ENCODE measurements at regions not wholly inside any gene's neighbourhood (a gene's known extent, or its start where the extent isn't known, plus 50 kb on each side); places are given as distances from the start of the nearest gene placed in this dataset.

GRCh38 chr6:65935412-65935811 lies 228.4 kb upstream of the EYS start:
- H3K36me3 ChIP-seq (replicated peaks; ENCODE audit: insufficient read depth, low read length) = no peaks in the 10 kb centered on the region
- TF ChIP-seq CTCF (IDR thresholded peaks at IDR 0.05; ENCODE audit: low read length) (no peak), EZH2 (optimal IDR thresholded peaks at IDR 0.05; ENCODE audit: low read depth, low read length) (no peak), EZH2phosphoT487 (IDR thresholded peaks at IDR 0.05; ENCODE audit: low read length) (no peak)
- no peak overlapping the region for H3K9ac ChIP-seq (ENCODE audit: low read length)
- H3K4me3 ChIP-seq (ENCODE audit: low read length) = no peak overlapping the region
- H3K9me2 ChIP-seq (replicated peaks; ENCODE audit: insufficient read depth, low read length) = no peaks in the 10 kb centered on the region
- H4K20me1 ChIP-seq (ENCODE audit: insufficient read depth, low read length) = no peaks in the 10 kb centered on the region
- H3K4me2 ChIP-seq (ENCODE audit: low read depth, low read length) = no peak overlapping the region
- H2AFZ ChIP-seq (ENCODE audit: low read length) = no peak overlapping the region
- no peaks in the 10 kb centered on the region for H3K27me3 ChIP-seq (replicated peaks; ENCODE audit: insufficient read depth, low read length)
- H3K9me3 ChIP-seq (replicated peaks; ENCODE audit: insufficient read depth, low read length) = no peaks in the 10 kb centered on the region
- no peaks in the 10 kb centered on the region for H3K79me2 ChIP-seq (ENCODE audit: low read length)
- H3K4me1 ChIP-seq (ENCODE audit: low read length) = no peaks in the 10 kb centered on the region
- no peak overlapping the region for H3K27ac ChIP-seq (ENCODE audit: low read length)
- no peak for DNase-seq
- no peaks in the 10 kb centered on the region for H3F3A ChIP-seq (ENCODE audit: insufficient read depth, low read length)

DNA sequence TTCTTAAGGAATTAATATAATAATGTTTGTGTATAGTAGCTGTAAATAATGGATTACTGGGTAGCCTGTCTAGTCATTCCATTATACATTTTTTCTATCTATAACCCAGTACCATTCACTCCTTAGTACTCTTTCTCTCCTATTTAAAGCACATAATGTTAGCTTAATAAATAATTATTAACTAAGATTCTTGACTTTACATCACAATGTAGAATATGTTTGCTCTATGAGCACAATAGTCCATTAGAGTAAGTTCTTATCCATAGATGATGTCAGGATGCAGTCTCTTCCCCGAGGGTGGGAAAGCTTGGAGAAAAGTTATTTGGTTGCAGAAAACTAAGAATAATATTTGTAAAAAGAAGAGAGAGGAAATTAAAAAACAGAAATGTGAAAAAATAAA lies 226.4 kb upstream of the EYS start:
- Histone ChIP-seq H2AFZ (ENCODE audit: low read length) (no peak overlapping the region), H3K9ac (ENCODE audit: low read length) (no peak overlapping the region), H4K20me1 (ENCODE audit: insufficient read depth, low read length) (no peaks in the 10 kb centered on the region), H3K9me2 (replicated peaks; ENCODE audit: insufficient read depth, low read length) (no peaks in the 10 kb centered on the region), H3K79me2 (ENCODE audit: low read length) (no peaks in the 10 kb centered on the region), H3K4me3 (ENCODE audit: low read length) (no peak overlapping the region), H3F3A (ENCODE audit: insufficient read depth, low read length) (no peaks in the 10 kb centered on the region), H3K36me3 (replicated peaks; ENCODE audit: insufficient read depth, low read length) (no peaks in the 10 kb centered on the region), H3K4me1 (ENCODE audit: low read length) (no peaks in the 10 kb centered on the region), H3K4me2 (ENCODE audit: low read depth, low read length) (no peak overlapping the region), H3K27ac (ENCODE audit: low read length) (no peak overlapping the region), H3K27me3 (replicated peaks; ENCODE audit: insufficient read depth, low read length) (no peaks in the 10 kb centered on the region), H3K9me3 (replicated peaks; ENCODE audit: insufficient read depth, low read length) (no peaks in the 10 kb centered on the region)
- no peak for DNase-seq
- TF ChIP-seq EZH2 (optimal IDR thresholded peaks at IDR 0.05; ENCODE audit: low read depth, low read length) (no peak), CTCF (IDR thresholded peaks at IDR 0.05; ENCODE audit: low read length) (no peak), EZH2phosphoT487 (IDR thresholded peaks at IDR 0.05; ENCODE audit: low read length) (no peak)

DNA sequence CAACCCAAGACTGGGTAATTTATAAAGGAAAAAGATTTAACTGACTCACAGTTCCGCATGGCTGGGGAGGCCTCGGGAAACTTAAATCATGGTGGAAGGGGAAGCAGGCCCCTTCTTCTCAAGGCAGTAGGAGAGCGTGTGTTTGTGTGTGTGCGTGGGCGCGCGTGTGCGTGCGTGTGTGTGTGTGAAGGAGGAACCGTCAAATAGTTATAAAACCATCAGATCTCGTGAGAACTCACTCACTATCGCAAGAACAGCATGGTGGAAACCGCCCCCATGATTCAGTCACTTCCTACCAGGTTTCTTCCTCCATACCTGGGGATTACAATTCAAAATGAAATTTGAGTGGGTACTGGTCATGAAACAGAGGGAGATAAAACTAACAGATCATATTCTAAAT lies 220.1 kb upstream of the EYS start:
- Histone ChIP-seq H2AFZ (ENCODE audit: low read length) (no peak overlapping the region), H3K9me2 (replicated peaks; ENCODE audit: insufficient read depth, low read length) (no peaks in the 10 kb centered on the region), H3K36me3 (replicated peaks; ENCODE audit: insufficient read depth, low read length) (no peaks in the 10 kb centered on the region), H3K9me3 (replicated peaks; ENCODE audit: insufficient read depth, low read length) (no peaks in the 10 kb centered on the region), H3K4me1 (ENCODE audit: low read length) (no peaks in the 10 kb centered on the region), H4K20me1 (ENCODE audit: insufficient read depth, low read length) (no peaks in the 10 kb centered on the region), H3K4me3 (ENCODE audit: low read length) (no peak overlapping the region), H3K27ac (ENCODE audit: low read length) (no peak overlapping the region), H3K27me3 (replicated peaks; ENCODE audit: insufficient read depth, low read length) (no peaks in the 10 kb centered on the region), H3K9ac (ENCODE audit: low read length) (no peak overlapping the region), H3F3A (ENCODE audit: insufficient read depth, low read length) (no peaks in the 10 kb centered on the region), H3K79me2 (ENCODE audit: low read length) (no peaks in the 10 kb centered on the region), H3K4me2 (ENCODE audit: low read depth, low read length) (no peak overlapping the region)
- TF ChIP-seq EZH2 (optimal IDR thresholded peaks at IDR 0.05; ENCODE audit: low read depth, low read length) (no peak), CTCF (IDR thresholded peaks at IDR 0.05; ENCODE audit: low read length) (no peak), EZH2phosphoT487 (IDR thresholded peaks at IDR 0.05; ENCODE audit: low read length) (no peak)
- no peak for DNase-seq
